Lower leg skin (tissue), 3 donors: ENCODE measurements at regions not wholly inside any gene's neighbourhood (a gene's known extent, or its start where the extent isn't known, plus 50 kb on each side); places are given as distances from the start of the nearest gene placed in this dataset.

ENCODE experiments used
- POLR2A ChIP-seq, 2 donors: fragments of 450-650 bp; IDR thresholded peaks; one replicate each; pipeline ENCODE4 v1.6.1; 2016 to 2017; ENCODE audit warnings: antibody characterized with exemption in 2 of 2, mild to moderate bottlenecking in 1 of 2, moderate library complexity in 1 of 2
- TF ChIP-seq, protein P1 (sequence below), 3 donors: fragments of 450-650 bp; IDR thresholded peaks; one replicate each; pipeline ENCODE4 v1.5.1; 2016; ENCODE audit warnings: antibody characterized with exemption in 3 of 3, mild to moderate bottlenecking in 3 of 3, moderate library complexity in 2 of 3

DNA sequence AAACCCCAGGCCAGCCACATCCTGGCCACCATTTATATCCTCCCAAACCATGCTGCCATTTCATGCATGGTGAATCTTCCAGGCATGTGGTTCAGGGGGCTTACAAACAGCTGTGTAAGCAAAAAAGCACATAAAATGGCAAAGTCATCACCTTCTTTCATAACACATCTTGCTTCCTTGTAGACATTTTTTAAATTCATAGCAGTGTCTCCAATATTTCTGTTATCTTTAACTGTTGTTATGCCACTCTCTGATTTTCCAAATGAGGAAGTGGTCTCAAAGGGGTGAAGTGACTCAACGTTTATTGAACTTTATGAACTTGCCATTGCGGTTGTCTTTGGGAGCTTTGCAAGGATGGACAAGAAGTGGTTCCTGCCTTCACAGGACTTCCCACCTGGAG is 264.4 kb downstream of the MEX3B start:
- no peak for TF ChIP-seq POLR2A (IDR thresholded peaks at IDR 0.05)
- TF ChIP-seq, protein P1, sequence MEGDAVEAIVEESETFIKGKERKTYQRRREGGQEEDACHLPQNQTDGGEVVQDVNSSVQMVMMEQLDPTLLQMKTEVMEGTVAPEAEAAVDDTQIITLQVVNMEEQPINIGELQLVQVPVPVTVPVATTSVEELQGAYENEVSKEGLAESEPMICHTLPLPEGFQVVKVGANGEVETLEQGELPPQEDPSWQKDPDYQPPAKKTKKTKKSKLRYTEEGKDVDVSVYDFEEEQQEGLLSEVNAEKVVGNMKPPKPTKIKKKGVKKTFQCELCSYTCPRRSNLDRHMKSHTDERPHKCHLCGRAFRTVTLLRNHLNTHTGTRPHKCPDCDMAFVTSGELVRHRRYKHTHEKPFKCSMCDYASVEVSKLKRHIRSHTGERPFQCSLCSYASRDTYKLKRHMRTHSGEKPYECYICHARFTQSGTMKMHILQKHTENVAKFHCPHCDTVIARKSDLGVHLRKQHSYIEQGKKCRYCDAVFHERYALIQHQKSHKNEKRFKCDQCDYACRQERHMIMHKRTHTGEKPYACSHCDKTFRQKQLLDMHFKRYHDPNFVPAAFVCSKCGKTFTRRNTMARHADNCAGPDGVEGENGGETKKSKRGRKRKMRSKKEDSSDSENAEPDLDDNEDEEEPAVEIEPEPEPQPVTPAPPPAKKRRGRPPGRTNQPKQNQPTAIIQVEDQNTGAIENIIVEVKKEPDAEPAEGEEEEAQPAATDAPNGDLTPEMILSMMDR (IDR thresholded peaks at IDR 0.05): no peak
